ENCODE measurements at regions not wholly inside any gene's neighbourhood (a gene's known extent, or its start where the extent isn't known, plus 50 kb on each side); places are given as distances from the start of the nearest gene placed in this dataset.

DNA sequence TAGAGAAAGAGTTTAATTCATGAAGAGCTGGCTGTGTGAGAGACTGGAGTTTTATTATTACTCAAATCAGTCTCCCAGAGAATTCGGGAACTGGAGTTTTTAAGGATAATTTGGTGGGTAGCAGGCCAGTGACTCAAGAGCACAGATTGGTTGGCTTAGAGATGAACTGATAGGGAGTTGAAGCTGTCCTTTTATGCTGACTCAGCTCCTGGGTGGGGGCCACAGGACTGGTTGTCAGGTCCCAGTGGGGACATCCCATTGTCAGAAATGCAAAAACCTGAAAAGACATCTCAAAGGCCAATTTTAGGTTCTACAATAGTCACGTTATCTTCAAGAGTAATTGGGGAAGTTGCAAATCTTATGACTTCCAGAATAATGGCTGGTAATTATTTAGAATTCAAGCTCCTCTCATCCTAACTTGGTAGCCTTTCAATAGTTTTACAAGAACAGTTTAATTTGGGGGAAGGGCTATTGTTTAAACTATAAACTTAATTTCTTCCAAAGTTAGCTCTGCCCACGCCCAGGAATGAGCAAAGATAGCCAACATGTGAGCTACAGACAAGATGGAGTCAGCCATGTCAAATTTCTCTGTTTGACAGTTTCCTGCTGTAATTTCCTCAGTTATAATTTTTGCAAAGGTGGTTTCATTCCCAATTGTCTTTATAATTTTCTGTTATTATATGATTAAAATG is 149.4 kb upstream of the SLC39A10 start:
- TF ChIP-seq RCOR1 (conservative IDR thresholded peaks at IDR 0.05; ENCODE audit: low read depth, low read length) (no peak), POLR2AphosphoS2 (IDR thresholded peaks at IDR 0.05; ENCODE audit: low read depth, low read length) (no peak)
- TF ChIP-seq, protein P1, sequence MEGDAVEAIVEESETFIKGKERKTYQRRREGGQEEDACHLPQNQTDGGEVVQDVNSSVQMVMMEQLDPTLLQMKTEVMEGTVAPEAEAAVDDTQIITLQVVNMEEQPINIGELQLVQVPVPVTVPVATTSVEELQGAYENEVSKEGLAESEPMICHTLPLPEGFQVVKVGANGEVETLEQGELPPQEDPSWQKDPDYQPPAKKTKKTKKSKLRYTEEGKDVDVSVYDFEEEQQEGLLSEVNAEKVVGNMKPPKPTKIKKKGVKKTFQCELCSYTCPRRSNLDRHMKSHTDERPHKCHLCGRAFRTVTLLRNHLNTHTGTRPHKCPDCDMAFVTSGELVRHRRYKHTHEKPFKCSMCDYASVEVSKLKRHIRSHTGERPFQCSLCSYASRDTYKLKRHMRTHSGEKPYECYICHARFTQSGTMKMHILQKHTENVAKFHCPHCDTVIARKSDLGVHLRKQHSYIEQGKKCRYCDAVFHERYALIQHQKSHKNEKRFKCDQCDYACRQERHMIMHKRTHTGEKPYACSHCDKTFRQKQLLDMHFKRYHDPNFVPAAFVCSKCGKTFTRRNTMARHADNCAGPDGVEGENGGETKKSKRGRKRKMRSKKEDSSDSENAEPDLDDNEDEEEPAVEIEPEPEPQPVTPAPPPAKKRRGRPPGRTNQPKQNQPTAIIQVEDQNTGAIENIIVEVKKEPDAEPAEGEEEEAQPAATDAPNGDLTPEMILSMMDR (IDR thresholded peaks at IDR 0.05 in 2 of 3, conservative IDR thresholded peaks at IDR 0.05 in 1 of 3; ENCODE audit: control insufficient read depth in 2 of 3, extremely low read depth in 1 of 3, insufficient read depth in 1 of 3, low read depth in 3 of 3, low read length in 3 of 3), result no peak
- TF ChIP-seq, protein P2, sequence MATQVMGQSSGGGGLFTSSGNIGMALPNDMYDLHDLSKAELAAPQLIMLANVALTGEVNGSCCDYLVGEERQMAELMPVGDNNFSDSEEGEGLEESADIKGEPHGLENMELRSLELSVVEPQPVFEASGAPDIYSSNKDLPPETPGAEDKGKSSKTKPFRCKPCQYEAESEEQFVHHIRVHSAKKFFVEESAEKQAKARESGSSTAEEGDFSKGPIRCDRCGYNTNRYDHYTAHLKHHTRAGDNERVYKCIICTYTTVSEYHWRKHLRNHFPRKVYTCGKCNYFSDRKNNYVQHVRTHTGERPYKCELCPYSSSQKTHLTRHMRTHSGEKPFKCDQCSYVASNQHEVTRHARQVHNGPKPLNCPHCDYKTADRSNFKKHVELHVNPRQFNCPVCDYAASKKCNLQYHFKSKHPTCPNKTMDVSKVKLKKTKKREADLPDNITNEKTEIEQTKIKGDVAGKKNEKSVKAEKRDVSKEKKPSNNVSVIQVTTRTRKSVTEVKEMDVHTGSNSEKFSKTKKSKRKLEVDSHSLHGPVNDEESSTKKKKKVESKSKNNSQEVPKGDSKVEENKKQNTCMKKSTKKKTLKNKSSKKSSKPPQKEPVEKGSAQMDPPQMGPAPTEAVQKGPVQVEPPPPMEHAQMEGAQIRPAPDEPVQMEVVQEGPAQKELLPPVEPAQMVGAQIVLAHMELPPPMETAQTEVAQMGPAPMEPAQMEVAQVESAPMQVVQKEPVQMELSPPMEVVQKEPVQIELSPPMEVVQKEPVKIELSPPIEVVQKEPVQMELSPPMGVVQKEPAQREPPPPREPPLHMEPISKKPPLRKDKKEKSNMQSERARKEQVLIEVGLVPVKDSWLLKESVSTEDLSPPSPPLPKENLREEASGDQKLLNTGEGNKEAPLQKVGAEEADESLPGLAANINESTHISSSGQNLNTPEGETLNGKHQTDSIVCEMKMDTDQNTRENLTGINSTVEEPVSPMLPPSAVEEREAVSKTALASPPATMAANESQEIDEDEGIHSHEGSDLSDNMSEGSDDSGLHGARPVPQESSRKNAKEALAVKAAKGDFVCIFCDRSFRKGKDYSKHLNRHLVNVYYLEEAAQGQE (IDR thresholded peaks at IDR 0.05; ENCODE audit: low read depth, low read length), result no peak
- TF ChIP-seq, protein P3, sequence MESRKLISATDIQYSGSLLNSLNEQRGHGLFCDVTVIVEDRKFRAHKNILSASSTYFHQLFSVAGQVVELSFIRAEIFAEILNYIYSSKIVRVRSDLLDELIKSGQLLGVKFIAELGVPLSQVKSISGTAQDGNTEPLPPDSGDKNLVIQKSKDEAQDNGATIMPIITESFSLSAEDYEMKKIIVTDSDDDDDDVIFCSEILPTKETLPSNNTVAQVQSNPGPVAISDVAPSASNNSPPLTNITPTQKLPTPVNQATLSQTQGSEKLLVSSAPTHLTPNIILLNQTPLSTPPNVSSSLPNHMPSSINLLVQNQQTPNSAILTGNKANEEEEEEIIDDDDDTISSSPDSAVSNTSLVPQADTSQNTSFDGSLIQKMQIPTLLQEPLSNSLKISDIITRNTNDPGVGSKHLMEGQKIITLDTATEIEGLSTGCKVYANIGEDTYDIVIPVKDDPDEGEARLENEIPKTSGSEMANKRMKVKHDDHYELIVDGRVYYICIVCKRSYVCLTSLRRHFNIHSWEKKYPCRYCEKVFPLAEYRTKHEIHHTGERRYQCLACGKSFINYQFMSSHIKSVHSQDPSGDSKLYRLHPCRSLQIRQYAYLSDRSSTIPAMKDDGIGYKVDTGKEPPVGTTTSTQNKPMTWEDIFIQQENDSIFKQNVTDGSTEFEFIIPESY (IDR thresholded peaks at IDR 0.05), result no peak

Data from GM12878 (cell line).